Fibroblast of lung (primary cell): ENCODE measurements at regions not wholly inside any gene's neighbourhood (a gene's known extent, or its start where the extent isn't known, plus 50 kb on each side); places are given as distances from the start of the nearest gene placed in this dataset.

Source experiments
- DNase-seq, 2 donors: peaks; one replicate each; pipeline versions ENCODE4 v3.0.0 to v3.0.0-alpha.2; 2010; ENCODE audit warnings: low read depth in 2 of 2
- H2AFZ ChIP-seq: 2 replicates; pipeline ENCODE4 v1.5.1; 2012; ENCODE audit warnings: low read length, control low read depth, inconsistent platforms
- H3K27ac ChIP-seq: 2 replicates; pipeline ENCODE4 v1.5.1; 2011; ENCODE audit warnings: low read length, control low read depth; ENCODE audit not compliant: insufficient read depth
- H3K27me3 ChIP-seq: 2 replicates; pipeline ENCODE4 v1.5.1; 2011; ENCODE audit warnings: mild to moderate bottlenecking, low read length; ENCODE audit not compliant: control insufficient read depth, insufficient read depth
- H3K36me3 ChIP-seq: 2 replicates; pipeline ENCODE4 v1.5.1; 2011; ENCODE audit warnings: low read length; ENCODE audit not compliant: control insufficient read depth, insufficient read depth
- H3K4me1 ChIP-seq: 2 replicates; pipeline ENCODE4 v1.5.1; 2011; ENCODE audit warnings: low read length; ENCODE audit not compliant: control insufficient read depth, insufficient read depth; ENCODE audit errors: extremely low read depth
- H3K4me2 ChIP-seq: 2 replicates; pipeline ENCODE4 v1.5.1; 2011; ENCODE audit warnings: low read length, control low read depth; ENCODE audit not compliant: insufficient read depth; ENCODE audit errors: extremely low read depth
- H3K4me3 ChIP-seq, 4 experiments: fragments of 200-600 bp in 1 of 4; sonication (generic) in 1 of 4; replicated peaks in 1 of 4; 2 replicates each; pipeline ENCODE4 v1.5.1; 2011 to 2016; ENCODE audit warnings: low read length in 4 of 4, low read depth in 3 of 4, mild to moderate bottlenecking in 3 of 4, control low read depth in 2 of 4, inconsistent platforms in 1 of 4, mixed read lengths in 1 of 4; ENCODE audit not compliant: insufficient read depth in 1 of 4; ENCODE audit errors: control extremely low read depth in 1 of 4
- H3K79me2 ChIP-seq: 2 replicates; pipeline ENCODE4 v1.5.1; 2012; ENCODE audit warnings: mild to moderate bottlenecking, low read length, inconsistent platforms; ENCODE audit not compliant: control insufficient read depth, insufficient read depth
- H3K9ac ChIP-seq: 2 replicates; pipeline ENCODE4 v1.5.1; 2011; ENCODE audit warnings: mild to moderate bottlenecking, low read length, control low read depth; ENCODE audit not compliant: insufficient read depth
- H3K9me3 ChIP-seq: 2 replicates; pipeline ENCODE4 v1.5.1; 2012; ENCODE audit warnings: low read depth, low read length; ENCODE audit not compliant: control insufficient read depth, insufficient read depth
- H4K20me1 ChIP-seq: 2 replicates; pipeline ENCODE4 v1.5.1; 2011; ENCODE audit warnings: low read length; ENCODE audit not compliant: control insufficient read depth, insufficient read depth; ENCODE audit errors: extremely low read depth
- EZH2 ChIP-seq: IDR thresholded peaks from 2 replicates; pipeline ENCODE4 v1.5.1; 2012; ENCODE audit warnings: low read length, control low read depth, mild to moderate bottlenecking; ENCODE audit errors: missing control alignments
- TF ChIP-seq, protein P1 (sequence below), 2 donors: IDR thresholded peaks in 1 of 2; conservative IDR thresholded peaks in 1 of 2; 1 replicate in 1 of 2; 2 replicates in 1 of 2; pipeline ENCODE4 v1.5.1; 2011 to 2012; ENCODE audit warnings: low read length in 2 of 2, control low read depth in 1 of 2, inconsistent platforms in 1 of 2, low read depth in 1 of 2, mild to moderate bottlenecking in 1 of 2

GRCh38 chr13:77838271-77838670 lies 80.4 kb downstream of the EDNRB start:
- H4K20me1 ChIP-seq = no peaks in the 10 kb centered on the region
- H3K79me2 ChIP-seq = no peaks in the 10 kb centered on the region
- H3K27ac ChIP-seq = no peak overlapping the region
- H2AFZ ChIP-seq = no peak overlapping the region
- no peaks in the 10 kb centered on the region for H3K36me3 ChIP-seq
- H3K27me3 ChIP-seq = no peaks in the 10 kb centered on the region
- no peak overlapping the region for H3K9ac ChIP-seq
- H3K9me3 ChIP-seq = no peaks in the 10 kb centered on the region
- no peak for DNase-seq
- no peak overlapping the region for H3K4me2 ChIP-seq
- TF ChIP-seq EZH2 = no peak
- TF ChIP-seq, protein P1, sequence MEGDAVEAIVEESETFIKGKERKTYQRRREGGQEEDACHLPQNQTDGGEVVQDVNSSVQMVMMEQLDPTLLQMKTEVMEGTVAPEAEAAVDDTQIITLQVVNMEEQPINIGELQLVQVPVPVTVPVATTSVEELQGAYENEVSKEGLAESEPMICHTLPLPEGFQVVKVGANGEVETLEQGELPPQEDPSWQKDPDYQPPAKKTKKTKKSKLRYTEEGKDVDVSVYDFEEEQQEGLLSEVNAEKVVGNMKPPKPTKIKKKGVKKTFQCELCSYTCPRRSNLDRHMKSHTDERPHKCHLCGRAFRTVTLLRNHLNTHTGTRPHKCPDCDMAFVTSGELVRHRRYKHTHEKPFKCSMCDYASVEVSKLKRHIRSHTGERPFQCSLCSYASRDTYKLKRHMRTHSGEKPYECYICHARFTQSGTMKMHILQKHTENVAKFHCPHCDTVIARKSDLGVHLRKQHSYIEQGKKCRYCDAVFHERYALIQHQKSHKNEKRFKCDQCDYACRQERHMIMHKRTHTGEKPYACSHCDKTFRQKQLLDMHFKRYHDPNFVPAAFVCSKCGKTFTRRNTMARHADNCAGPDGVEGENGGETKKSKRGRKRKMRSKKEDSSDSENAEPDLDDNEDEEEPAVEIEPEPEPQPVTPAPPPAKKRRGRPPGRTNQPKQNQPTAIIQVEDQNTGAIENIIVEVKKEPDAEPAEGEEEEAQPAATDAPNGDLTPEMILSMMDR (conservative IDR thresholded peaks at IDR 0.05 in 1 of 2, IDR thresholded peaks at IDR 0.05 in 1 of 2; ENCODE audit: low read depth in 1 of 2, low read length in 2 of 2) = no peak
- H3K4me1 ChIP-seq = no peaks in the 10 kb centered on the region
- H3K4me3 ChIP-seq = no peak overlapping the region

- no peak for TF ChIP-seq EZH2
- TF ChIP-seq, protein P1 (conservative IDR thresholded peaks at IDR 0.05 in 1 of 2, IDR thresholded peaks at IDR 0.05 in 1 of 2; ENCODE audit: low read depth in 1 of 2, low read length in 2 of 2) = no peak
- peak in 1 of 2 donors; percentile 78 for DNase-seq
- H3K4me2 ChIP-seq = no peak overlapping the region
- no peaks in the 10 kb centered on the region for H4K20me1 ChIP-seq
- no peaks in the 10 kb centered on the region for H3K79me2 ChIP-seq
- no peaks in the 10 kb centered on the region for H3K4me1 ChIP-seq
- H2AFZ ChIP-seq = no peak overlapping the region
- no peak overlapping the region for H3K4me3 ChIP-seq
- no peaks in the 10 kb centered on the region for H3K27me3 ChIP-seq
- H3K9ac ChIP-seq = no peak overlapping the region
- no peaks in the 10 kb centered on the region for H3K36me3 ChIP-seq
- no peak overlapping the region for H3K27ac ChIP-seq
- H3K9me3 ChIP-seq = no peaks in the 10 kb centered on the region
Observed at GRCh38 chr13:77836423-77836822, 82.2 kb downstream of the EDNRB start.

DNA sequence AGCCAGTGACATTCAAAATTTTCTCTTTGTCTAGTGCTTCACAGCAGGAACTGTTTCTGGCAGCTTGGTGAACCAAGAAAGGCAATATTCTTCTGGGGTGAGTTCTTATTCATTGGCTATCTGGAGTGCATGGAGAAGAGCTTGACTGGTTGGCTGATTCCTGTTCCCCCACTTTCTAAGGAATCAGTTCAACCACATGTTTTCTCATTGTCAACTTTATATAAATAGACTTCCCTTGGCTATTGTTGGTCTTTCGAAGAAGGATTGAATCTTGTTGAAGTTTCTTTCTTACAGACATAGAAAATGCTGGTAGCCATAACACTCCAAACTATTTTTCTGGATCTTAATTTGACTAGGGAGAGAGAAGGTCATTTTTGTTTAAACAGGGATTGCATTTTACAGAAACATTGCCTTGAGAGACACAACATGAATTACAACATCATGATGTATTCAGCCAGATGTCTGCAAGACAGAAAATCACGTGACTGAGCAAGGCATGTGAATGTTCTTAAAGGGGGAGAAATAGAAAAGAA lies 85.2 kb downstream of the EDNRB start:
- Histone ChIP-seq H3K27me3 (no peaks in the 10 kb centered on the region), H3K9ac (no peak overlapping the region), H3K4me3 (no peak overlapping the region), H3K4me1 (no peaks in the 10 kb centered on the region), H3K9me3 (no peaks in the 10 kb centered on the region), H3K79me2 (no peaks in the 10 kb centered on the region), H4K20me1 (no peaks in the 10 kb centered on the region), H3K4me2 (no peak overlapping the region), H2AFZ (no peak overlapping the region), H3K36me3 (no peaks in the 10 kb centered on the region), H3K27ac (no peak overlapping the region)
- TF ChIP-seq, protein P1 (conservative IDR thresholded peaks at IDR 0.05 in 1 of 2, IDR thresholded peaks at IDR 0.05 in 1 of 2; ENCODE audit: low read depth in 1 of 2, low read length in 2 of 2) = no peak
- no peak for TF ChIP-seq EZH2
- DNase-seq = peak; percentile 60 to 95
